ENCODE measurements at regions not wholly inside any gene's neighbourhood (a gene's known extent, or its start where the extent isn't known, plus 50 kb on each side); places are given as distances from the start of the nearest gene placed in this dataset.
A peak's percentile ranks its signal among the peaks of the same experiment; 100 is the strongest.

GRCh38 chr9:116007824-116008223 lies 145.8 kb upstream of the PAPPA start:
- DNase-seq = no peak

DNA sequence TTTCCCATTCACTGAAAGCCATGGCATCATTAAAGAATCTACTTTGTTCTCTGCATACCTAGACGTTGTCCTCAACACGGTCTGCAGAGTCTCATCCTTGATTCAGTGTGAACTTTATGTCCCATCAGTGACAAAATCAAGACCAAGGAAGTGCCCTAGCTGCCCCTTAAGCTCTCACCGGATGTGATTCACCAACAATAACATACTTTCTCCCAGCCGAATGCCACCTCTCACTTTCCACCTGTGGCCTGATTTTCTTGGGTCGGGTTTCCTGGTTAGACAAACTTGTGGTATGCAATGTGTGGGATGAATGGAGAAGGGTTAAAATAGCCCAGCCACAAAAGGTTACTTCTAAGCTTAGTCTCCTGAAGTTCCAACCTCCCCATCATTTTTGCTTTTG lies 145.3 kb upstream of the PAPPA start:
- no peak for DNase-seq

DNA sequence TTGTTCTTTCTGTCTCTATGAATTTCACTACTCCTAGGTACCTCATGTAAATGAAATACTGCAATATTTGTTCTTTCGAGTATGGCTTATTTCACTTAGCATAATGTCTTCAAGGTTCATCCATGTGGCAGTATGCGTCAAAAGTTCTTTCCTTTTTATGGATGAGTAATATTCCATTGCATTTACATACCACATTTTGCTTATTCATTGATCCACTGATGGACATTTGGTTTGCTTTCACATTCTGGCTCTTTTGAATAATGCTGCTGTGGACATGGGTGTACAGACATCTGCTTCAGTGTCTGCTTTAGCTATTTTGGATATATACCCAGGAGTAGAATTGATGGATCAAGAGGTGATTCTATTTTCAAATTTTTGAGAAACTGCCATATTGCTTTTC lies 144.2 kb upstream of the PAPPA start:
- DNase-seq = no peak

DNA sequence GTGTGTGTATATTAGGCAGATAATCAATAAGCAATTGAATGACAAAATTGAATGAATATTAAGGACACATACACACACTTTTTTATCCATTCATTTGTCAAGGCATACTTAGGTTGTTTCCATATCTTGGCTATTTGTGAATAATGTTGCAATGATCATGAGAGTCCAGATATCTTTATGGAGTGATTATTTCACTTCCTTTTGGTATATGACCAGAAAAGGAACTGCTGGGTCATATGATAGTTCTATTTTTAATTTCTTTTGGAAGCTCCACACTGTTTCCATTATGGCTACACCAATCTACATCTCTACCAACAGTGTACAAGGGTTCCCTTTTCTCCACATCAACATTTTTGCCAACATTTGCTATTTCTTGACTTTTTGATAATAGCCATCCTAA lies 137.7 kb upstream of the PAPPA start:
- DNase-seq = no peak

DNA sequence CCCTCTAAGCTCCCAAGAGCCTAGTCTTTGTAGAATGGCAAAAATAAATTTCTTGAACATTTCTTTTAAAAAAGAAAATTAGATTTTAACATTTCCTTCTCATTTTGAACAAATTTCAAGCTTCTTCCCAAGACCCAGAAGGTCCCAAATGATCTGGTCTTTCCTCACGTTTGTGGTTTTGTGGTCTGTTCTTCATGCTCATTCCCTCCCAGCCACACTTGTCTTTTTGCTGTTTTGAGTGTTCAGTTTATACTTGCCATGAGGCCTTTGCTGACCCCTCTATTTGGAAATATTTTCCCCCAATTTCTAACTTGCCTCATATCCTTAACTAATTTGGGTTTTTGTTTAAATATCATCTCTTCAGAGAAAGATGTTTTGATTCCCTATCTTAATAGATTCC lies 133.4 kb upstream of the PAPPA start:
- no peak for DNase-seq

- DNase-seq = no peak
These were observed 132.8 kb upstream of the PAPPA start for GRCh38 chr9:116020801-116021200.

DNA sequence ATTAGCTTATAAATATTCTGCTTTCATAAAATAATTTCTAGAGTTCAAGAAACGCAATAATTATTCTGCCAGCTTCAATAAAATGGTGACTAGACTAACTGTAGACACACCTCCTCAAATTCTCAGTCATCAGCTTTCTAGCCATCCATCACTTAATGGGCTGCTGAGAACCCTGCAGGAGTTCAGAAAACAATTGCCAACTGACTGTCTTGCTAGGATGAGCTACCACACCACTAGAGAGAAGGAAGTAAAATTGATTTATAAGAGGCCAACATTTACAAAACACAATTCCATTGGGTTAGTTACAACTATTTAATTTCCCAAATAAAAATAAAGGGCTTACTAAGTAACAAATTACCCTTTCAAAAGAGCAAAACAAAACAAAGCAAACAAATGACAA lies 126.5 kb upstream of the PAPPA start:
- no peak for DNase-seq

DNA sequence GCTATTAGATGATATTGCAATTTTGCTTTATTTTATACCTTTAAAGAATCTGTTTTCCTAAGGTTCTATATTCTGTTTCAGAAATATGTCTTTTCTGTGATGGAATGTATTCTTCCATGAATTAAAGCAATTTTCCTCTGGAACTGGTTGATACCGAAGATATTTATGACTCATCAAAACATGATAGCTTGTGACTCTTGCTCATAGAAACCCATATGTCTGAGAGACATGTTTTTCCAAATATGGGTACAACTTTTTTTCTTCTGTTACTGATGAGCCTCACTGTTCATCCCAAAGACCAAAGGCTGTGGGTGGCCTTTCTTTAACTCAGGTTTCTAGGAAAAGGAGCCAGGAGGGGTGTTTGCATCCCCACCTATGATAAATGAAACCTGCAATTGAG lies 126.1 kb upstream of the PAPPA start:
- DNase-seq = no peak

DNA sequence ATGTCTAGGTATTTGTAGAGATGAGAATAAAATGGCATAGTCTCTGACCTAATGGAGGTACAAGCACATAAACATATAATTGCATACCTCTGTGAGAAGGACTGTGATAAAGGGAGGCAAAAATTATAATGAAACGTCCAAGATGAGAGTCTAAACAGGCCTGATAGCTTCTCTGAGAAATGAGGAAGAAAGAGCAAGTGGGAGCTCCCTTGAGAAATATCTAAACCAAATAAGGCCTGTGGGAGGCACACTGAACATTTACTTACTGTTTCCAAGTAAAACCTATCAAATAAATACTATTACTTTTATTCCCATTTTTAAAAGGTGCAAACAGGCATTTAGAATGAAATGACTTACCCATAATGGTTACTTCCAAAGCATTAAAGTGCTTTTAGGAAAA lies 125.6 kb upstream of the PAPPA start:
- DNase-seq = no peak

DNA sequence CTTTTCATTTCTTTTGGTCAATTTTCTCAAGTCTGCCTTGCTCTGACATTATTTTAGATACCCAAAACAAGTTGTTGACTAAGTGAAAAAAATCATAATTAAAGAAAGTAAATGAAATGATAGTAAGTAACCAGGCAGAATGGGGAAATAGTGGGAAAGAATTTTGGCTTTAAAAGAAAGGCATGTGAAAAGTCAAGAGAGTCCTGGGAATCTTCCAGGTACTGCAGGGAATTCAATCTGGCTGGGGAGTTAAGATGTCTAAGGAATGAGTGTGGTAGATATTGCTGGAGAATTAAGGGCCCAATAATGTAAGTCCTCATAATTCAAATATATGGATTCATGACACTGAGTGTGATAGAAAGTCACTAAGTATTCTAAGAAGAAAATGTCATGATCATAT lies 123.1 kb upstream of the PAPPA start:
- no peak for DNase-seq

GRCh38 chr9:116032683-116033440 lies 120.7 kb upstream of the PAPPA start:
- no peak for DNase-seq

- no peak for DNase-seq
These were observed 114.3 kb upstream of the PAPPA start for GRCh38 chr9:116039312-116039711.

GRCh38 chr9:116039893-116040292 lies 113.7 kb upstream of the PAPPA start:
- DNase-seq = no peak

GRCh38 chr9:116042321-116042720 lies 111.3 kb upstream of the PAPPA start:
- no peak for DNase-seq

- DNase-seq = no peak
These were observed 108.5 kb upstream of the PAPPA start for GRCh38 chr9:116045083-116045482.

GRCh38 chr9:116048081-116048480 lies 105.5 kb upstream of the PAPPA start:
- DNase-seq = no peak

DNA sequence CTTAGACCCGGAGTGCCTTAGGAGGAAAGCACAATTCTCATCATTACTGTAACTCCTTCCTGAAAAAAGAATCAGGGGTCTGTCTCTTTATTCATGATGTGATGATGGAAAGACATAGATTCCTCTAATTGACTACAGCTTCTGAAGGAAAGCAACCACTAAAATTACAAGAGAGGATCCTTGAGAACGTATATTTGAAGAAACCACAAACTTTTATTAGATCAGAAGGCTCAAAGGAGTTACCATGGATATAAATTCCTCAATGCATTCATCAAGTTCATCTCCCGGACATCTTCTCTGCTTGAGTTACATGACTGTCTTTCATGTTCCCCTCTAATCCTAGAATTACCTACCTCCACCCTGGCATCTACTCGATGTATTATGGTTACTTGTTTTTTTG lies 104.1 kb upstream of the PAPPA start:
- no peak for DNase-seq

- DNase-seq = peak; percentile 9
These were observed 102.1 kb upstream of the PAPPA start for GRCh38 chr9:116051528-116051927.

DNA sequence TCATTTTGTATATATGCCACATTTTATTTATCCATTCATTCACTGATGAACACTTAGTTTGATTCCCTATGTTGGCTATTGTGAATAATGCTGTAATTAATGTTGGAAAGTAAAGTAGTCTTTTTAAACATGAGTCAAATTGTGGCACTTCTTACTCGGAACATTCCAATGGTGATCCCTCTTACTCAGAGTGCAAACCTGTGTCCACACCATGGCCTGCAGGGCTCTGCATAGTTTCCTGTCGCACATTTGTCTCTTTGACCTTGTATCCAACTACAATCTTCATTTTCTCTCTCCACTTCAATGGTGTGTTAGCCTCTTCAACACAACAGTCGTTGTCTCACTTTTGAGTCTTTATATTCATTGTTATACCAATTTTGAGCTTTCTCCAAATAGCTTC lies 98.1 kb upstream of the PAPPA start:
- no peak for DNase-seq

DNA sequence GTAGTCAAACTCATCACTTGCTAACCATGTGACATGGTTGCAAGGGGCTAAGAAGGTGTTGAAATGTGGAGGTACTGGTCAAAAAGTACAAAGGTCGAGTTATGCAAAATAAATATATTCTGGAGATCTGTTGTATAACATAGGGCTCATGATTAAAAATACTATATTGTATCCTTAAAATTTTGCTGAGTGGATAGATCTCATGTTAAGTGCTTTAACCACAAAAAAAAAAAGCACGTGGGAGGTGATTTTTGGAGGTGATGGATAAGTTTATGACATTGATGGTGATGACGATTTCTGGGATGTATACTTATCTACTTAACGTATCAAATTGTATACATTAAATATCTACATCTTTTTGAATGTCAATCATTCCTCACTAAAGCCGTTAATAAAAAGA lies 96.2 kb upstream of the PAPPA start:
- no peak for DNase-seq

DNA sequence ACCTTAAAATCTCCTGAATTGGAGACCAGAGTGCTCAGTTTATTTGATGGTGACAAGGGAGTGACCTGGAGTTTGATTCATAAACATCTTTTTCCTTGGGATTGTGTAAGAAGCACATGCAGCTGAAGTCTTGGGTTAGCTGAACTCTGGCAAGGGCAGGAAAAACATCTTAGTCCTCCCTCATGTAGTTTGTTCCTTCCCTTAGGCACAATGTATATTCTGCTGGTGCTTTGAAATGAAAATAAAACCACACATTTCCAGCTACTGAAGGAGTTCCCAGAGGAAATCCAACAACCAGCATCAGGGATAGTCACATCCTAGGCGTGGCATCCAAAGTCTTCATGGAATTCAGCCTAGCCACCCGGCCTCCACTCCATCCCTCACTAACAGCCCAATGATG lies 95.2 kb upstream of the PAPPA start:
- no peak for DNase-seq

DNA sequence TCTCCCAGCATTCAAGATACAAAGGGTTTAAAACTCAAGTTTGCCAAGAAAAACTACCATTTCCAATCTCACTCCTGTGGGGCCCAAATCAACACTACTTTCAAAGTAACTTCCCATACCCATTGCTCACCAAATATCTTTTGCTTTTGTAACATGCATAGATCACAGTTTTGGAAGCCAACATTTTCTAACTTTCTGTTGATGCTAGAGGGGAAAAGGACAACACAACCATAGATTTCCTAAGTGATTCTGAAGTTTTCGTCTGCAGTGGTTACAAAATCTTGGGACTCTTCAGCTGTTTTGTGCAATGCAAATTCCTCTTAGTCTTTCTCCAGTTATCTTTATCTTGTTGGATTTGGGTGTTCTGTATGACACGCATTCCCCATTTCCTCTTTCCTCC lies 94.1 kb upstream of the PAPPA start:
- no peak for DNase-seq

DNA sequence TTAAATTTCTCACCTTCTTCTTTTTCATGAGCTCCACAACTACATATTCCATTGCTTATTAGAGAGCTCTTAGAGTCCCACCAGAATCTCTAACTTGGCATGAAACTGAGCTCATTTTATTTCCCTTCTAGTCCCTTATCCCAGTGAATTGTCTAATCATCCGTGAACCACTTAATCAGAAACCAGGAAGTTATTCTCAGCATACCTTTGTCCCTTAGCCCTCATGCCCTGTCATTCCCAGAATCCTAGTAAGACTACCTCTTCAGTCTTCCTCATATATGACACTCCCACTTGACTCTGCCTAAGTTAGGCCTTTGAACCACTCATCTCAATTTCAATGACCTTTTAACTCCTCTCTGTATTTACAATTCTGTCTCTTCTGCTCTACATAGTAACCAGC lies 93.0 kb upstream of the PAPPA start:
- DNase-seq = no peak

DNA sequence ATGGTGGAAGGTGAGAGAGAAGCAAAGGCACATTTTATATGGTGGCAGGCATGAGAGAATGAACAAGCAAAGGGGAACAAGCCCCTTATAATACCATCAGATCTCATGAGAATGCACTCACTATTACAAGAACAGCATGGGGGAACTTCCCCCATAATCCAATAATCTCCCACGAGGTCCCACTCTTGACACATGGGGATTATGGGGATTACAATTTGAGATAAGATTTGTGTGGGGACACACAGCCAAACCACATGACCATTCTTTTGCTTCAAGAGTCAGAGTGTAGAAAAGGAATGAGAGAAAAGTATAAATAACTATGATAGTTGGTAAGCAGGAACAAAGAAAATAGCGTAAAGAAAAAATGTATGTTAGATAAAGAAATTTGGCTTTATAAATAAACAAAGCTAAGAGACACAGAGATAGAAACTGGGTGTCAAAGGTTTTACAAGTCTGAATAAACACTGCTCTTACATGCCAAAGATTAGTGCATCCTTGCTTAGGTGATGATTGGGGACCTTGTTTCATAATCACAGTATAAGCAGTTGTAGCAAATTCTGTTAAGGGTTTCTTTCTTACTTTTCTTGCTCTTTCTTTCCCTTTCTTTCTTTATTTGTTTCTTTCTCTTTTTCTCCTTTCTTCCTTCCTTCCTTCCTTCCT lies 91.9 kb upstream of the PAPPA start:
- no peak for DNase-seq

GRCh38 chr9:116062206-116062550 lies 91.4 kb upstream of the PAPPA start:
- DNase-seq = no peak
